HG03571 (cell line): ENCODE measurements at regions not wholly inside any gene's neighbourhood (a gene's known extent, or its start where the extent isn't known, plus 50 kb on each side); places are given as distances from the start of the nearest gene placed in this dataset.
"Not testable (repeated sequence)": the region's sequence is repeated elsewhere in the genome, so short reads cannot be mapped to it uniquely, and the experiment has no call there.

Source experiments
- ATAC-seq: cut with Tn5 transposase; IDR thresholded peaks from one replicate; pipeline ENCODE4 v1.9.1; 2021; ENCODE audit not compliant: unreplicated experiment

DNA sequence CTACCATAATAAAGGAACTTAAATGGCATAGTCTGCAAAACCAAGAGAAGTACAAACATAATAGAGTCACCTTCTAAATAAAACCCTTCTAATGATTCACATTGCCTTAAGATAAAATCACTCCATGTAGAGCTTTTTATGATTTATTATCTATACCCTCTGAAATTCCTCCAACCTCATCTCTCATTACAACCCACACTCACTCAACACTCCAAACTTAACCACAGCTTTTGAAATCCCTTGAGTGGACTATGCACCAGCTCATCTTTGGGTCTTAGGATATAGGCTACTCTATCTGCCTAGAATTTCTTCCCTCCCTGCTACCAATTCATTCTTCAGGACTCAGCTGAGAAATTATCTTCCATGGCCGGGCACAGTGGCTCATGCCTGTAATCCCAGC is 122.5 kb downstream of the CETN3 start:
- no peak for ATAC-seq

- ATAC-seq = no peak
These were observed 124.0 kb downstream of the CETN3 start for GRCh38 chr5:90285581-90285980.

DNA sequence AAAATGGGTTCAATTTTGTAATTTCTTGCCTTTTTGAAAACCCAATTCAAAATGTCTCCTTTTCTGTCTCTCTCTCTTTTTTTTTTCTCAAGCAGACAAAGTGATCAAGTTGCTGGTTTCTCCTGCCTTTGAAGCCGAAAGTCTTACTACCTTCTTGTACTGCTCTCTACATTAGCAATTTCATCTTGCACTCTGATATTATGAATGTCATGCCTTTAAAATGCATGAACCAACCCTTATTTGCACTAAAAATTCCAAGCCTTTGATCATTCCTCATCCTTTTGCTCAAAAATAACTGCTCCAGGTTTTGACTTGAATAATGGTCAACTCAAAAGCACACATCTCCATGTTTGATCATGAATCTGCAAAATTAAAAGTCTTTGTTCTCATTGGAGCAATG is 125.2 kb downstream of the CETN3 start:
- ATAC-seq = no peak

GRCh38 chr5:90279091-90279490 is 130.5 kb downstream of the CETN3 start:
- no peak for ATAC-seq

GRCh38 chr5:90274216-90274615 is 135.3 kb downstream of the CETN3 start:
- ATAC-seq = no peak

- no peak for ATAC-seq
These were observed 141.9 kb downstream of the CETN3 start for GRCh38 chr5:90267646-90268045.

DNA sequence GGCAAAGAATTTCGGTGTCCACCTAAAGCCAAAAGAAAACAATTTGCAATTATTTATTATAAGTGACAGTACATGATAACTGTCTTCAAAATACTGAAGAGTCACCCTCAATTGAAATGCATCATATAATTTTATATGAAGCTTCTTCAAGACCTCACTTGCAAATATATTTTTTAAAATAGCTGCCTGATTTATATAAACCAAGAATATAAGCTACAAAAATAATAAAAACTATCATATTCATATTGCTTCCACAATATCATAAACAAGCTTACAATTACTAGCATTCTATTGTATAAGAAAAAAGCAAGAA is 144.1 kb downstream of the CETN3 start:
- no peak for ATAC-seq

DNA sequence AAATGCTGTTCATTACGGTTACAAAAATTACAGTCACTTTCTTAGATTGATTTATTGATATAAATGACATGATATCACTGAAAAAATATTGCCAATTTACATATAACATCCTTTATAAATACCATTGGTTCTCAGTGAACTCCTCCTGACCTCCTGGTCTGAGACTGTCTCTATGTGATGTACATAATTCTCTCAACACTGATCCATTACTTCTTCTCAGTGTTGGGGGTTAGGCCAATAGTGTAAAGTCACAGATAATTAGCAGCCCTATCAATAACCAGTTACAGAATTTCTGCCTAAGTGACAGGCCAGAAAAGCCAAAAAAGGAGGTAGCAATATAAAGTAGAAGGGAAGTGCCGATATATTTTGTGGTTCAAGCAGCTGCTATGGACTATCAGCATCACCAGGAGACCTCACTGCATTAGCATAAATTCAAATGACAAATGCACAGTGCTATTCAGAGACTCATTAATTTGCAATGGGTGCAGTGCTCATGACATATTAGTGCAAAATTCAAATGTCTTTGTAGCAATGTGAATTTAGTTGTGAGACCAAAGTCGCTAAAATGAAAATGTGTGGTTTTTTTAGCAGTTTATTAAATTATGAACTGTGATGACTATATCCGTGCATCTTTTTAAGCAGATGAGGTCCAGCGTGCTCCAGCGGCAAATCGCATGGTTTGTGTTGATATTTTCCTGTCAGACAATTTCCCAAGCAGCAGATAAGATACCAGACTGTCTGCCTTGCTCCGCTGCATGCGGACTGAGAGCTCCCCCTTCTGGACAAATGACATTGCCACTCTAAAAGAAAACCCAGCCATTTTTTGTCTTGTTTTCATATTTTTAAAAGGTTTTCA is 144.6 kb downstream of the CETN3 start:
- no peak for ATAC-seq

DNA sequence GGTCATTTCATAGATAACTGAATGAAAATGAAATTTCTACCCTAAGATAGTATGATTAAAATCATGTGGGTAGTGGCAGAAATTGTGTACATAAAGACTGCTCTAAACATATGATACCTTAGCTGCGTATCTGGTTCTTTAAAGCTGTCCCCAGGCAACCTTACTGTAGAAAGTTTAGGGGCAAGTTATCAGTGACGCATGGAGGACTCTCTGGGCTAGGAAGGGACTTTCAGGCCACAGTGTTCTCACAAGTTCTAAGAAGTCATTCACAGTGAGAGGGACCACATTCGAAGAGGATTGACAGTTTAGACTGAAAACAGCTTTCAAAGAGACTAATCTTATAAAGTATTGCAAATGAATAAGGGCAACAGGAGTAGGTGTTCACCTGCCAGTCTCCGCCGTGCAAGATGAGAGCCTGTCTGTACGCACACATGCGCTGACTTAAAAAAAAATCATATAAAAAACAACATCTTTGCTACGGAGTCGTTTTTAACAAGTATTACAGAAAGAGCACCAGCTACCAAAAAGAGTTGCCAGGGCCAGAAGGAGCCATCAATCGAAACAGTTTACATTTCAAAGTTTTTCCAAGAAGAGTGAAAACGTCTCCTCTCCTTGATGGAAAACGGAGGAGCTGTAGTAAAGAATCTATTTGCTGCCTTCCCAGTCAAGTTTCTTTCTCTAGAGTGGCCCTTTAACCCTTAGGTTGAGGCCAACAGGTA is 146.3 kb downstream of the CETN3 start:
- no peak for ATAC-seq

GRCh38 chr5:90251447-90251846 is 158.1 kb downstream of the CETN3 start:
- ATAC-seq = no peak

- no peak for ATAC-seq
These were observed 160.9 kb downstream of the CETN3 start for GRCh38 chr5:90248640-90249039.

DNA sequence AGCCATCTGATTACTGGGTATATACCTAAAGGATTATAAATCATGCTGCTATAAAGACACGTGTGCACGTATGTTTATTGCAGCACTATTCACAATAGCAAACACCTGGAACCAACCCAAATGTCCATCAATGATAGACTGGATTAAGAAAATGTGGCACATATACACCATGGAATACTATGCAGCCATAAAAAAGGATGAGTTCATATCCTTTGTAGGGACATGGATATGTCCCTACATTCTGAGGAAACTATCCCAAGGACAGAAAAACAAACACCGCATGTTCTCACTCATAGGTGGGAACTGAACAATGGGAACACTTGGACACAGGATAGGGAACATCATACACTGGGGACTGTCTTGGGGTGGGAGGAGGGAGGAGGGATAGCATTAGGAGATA is 165.7 kb downstream of the CETN3 start:
- not testable (repeated sequence) for ATAC-seq

DNA sequence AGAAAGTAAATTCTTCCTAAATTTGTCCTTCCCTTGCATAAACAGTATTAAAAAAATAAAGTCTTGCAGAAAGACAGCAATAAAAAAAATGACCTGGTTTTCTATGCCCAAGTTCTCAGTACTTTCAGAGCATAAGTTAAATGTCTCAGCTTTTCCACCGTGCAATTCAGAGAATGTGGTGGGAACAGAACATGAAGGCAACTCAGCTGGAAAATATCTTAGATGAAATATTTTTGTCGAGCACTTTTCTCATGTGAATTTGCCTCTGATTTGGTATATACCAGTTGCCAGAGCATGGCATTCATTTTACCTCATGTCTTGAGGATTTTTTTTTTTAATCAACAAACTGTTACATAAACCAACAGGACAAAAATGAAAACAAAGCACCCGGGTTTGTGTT is 176.1 kb downstream of the CETN3 start:
- no peak for ATAC-seq

GRCh38 chr5:90231688-90232087 is 177.9 kb downstream of the CETN3 start:
- no peak for ATAC-seq

DNA sequence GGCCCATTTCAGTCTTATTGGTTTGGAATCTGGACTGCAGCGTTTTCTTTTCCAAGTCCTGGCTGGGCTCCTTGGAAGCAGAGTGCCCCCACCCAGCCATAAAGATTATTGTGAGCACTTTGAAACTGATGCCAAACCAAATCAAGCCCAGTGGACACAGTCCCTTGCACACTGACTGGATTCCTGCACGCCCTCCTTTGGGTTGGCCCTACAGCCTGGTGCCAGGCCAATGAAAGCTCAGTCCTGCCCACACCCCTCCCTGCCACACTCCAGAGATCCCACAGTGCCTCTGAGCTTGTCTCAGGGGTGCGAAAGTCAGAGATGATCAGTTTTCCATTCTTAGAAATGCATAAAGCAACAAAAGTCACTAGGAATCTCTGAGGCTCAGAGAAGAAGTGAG is 181.9 kb downstream of the CETN3 start:
- no peak for ATAC-seq

GRCh38 chr5:90226433-90227099 is 183.0 kb downstream of the CETN3 start:
- ATAC-seq = no peak

- no peak for ATAC-seq
These were observed 185.2 kb downstream of the CETN3 start for GRCh38 chr5:90224342-90224741.

- no peak for ATAC-seq
These were observed 185.8 kb downstream of the CETN3 start for GRCh38 chr5:90223756-90224155.

GRCh38 chr5:90221951-90222350 is 187.6 kb downstream of the CETN3 start:
- ATAC-seq = no peak

DNA sequence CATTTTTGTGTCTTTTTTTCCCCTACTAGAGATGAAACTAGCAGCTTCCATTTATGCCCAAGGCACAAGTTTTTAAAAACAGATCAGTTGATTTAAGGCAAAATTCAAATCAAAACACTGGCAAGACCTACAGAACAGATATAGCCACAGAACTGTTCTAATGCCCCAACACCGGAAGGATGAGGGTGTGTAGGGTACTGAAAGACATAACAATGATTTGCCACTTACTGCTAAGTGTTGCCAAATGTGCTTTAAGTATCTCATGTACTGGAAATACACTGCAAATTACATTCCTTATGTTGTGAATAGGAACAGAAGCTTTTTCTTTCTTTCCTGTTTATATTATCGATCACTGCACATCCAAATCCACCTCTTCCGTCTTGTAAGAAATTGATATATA is 189.0 kb downstream of the CETN3 start:
- no peak for ATAC-seq

- ATAC-seq = no peak
These were observed 194.6 kb downstream of the CETN3 start for GRCh38 chr5:90214991-90215390.

- not testable (repeated sequence) for ATAC-seq
These were observed 201.2 kb downstream of the CETN3 start for GRCh38 chr5:90208323-90208722.
